B cell (primary cell): ENCODE measurements at regions not wholly inside any gene's neighbourhood (a gene's known extent, or its start where the extent isn't known, plus 50 kb on each side); places are given as distances from the start of the nearest gene placed in this dataset.

ENCODE experiments used
- ATAC-seq: fragments of 200-7000 bp; cut with Tn5 transposase; one replicate; pipeline ENCODE4 v1.10.0; 2021; ENCODE audit warnings: low read depth, mild to moderate bottlenecking, moderate number of reproducible peaks, moderate library complexity
- CTCF ChIA-PET: fragments of 350-600 bp; sonication (Branson Sonifier 250); formaldehyde crosslinking; loops from one replicate; lab custom pipeline; 2021; ENCODE audit warnings: antibody characterized with exemption, inconsistent platforms; lab: Charles Lee
- POLR2A ChIA-PET: fragments of 350-600 bp; sonication (Branson Sonifier 250); formaldehyde crosslinking; loops from one replicate; lab custom pipeline; 2021; ENCODE audit warnings: antibody characterized with exemption; lab: Charles Lee
- DNase-seq: peaks from one replicate; pipeline ENCODE4 v3.0.0; 2013
- H2AFZ ChIP-seq: 2 replicates; pipeline ENCODE4 v1.6.1; 2012; ENCODE audit warnings: mild to moderate bottlenecking, low read depth, low read length; ENCODE audit not compliant: insufficient read depth, poor library complexity, severe bottlenecking
- H3K27ac ChIP-seq, 2 donors: 1 replicate in 1 of 2; 2 replicates in 1 of 2; pipeline ENCODE4 v1.5.1; 2012 to 2013; ENCODE audit warnings: low read length in 2 of 2, mild to moderate bottlenecking in 2 of 2, moderate library complexity in 1 of 2
- H3K27me3 ChIP-seq, 4 experiments: fragments of 200-600 bp in 1 of 4; sonication (generic) in 1 of 4; replicated peaks in 1 of 4; 1 replicate in 2 of 4; 2 replicates in 2 of 4; pipeline versions ENCODE4 v1.6.1 to v1.7.0; 2013 to 2016; ENCODE audit warnings: low read length in 3 of 4, mild to moderate bottlenecking in 2 of 4, mixed read lengths in 1 of 4, moderate library complexity in 1 of 4; ENCODE audit not compliant: insufficient read depth in 4 of 4, control insufficient read depth in 3 of 4; ENCODE audit errors: control extremely low read depth in 1 of 4
- H3K36me3 ChIP-seq, 2 experiments: replicated peaks in 1 of 2; 1 replicate in 1 of 2; 2 replicates in 1 of 2; pipeline versions ENCODE4 v1.6.1 to v1.7.1; 2013; ENCODE audit warnings: low read length in 1 of 2; ENCODE audit not compliant: insufficient read depth in 2 of 2, control insufficient read depth in 1 of 2; ENCODE audit errors: control extremely low read depth in 1 of 2, extremely low read depth in 1 of 2
- H3K4me1 ChIP-seq, 2 donors: fragments of 200-600 bp in 1 of 2; sonication (generic) in 1 of 2; 1 replicate in 1 of 2; 2 replicates in 1 of 2; pipeline versions ENCODE4 v1.5.1 to v1.6.1; 2013 to 2017; ENCODE audit warnings: low read length in 2 of 2; ENCODE audit not compliant: control insufficient read depth in 2 of 2, insufficient read depth in 2 of 2
- H3K4me2 ChIP-seq: replicated peaks from 2 replicates; pipeline ENCODE3; 2012; ENCODE audit warnings: mild to moderate bottlenecking, low read depth, low read length; ENCODE audit not compliant: poor library complexity, severe bottlenecking
- H3K4me3 ChIP-seq, 5 experiments: fragments of 200-600 bp in 1 of 5; sonication (generic) in 1 of 5; 1 replicate in 3 of 5; 2 replicates in 2 of 5; pipeline versions ENCODE4 v1.5.1 to v1.7.0; 2011 to 2016; ENCODE audit warnings: low read length in 4 of 5, mild to moderate bottlenecking in 4 of 5, low read depth in 2 of 5, control low read depth in 1 of 5, moderate library complexity in 1 of 5; ENCODE audit not compliant: insufficient read depth in 1 of 5; ENCODE audit errors: control extremely low read depth in 1 of 5, extremely low read depth in 1 of 5
- H3K79me2 ChIP-seq: fragments of 200-600 bp; sonication (generic); one replicate; pipeline ENCODE4 v1.6.0; 2016; ENCODE audit warnings: low read length; ENCODE audit not compliant: control insufficient read depth, insufficient read depth
- H3K9ac ChIP-seq: fragments of 200-600 bp; sonication (generic); 2 replicates; pipeline ENCODE4 v1.6.1; 2017; ENCODE audit warnings: mild to moderate bottlenecking, low read length, moderate library complexity
- H3K9me3 ChIP-seq, 3 donors: one replicate each; pipeline versions ENCODE4 v1.6.1 to v1.7.1; 2013; ENCODE audit warnings: low read length in 2 of 3; ENCODE audit not compliant: control insufficient read depth in 2 of 3, insufficient read depth in 1 of 3; ENCODE audit errors: control extremely low read depth in 1 of 3
- H4K20me1 ChIP-seq: 2 replicates; pipeline ENCODE4 v1.6.0; 2012; ENCODE audit warnings: mild to moderate bottlenecking, low read length; ENCODE audit not compliant: insufficient read depth, control insufficient read depth, poor library complexity, severe bottlenecking
- H3K27ac Mint-ChIP-seq: one replicate; pipeline ENCODE4 v1.8.0; 2021; ENCODE audit warnings: mixed read lengths
- H3K27me3 Mint-ChIP-seq: one replicate; pipeline ENCODE4 v1.8.0; 2021; ENCODE audit warnings: mixed read lengths
- H3K4me1 Mint-ChIP-seq: one replicate; pipeline ENCODE4 v1.8.0; 2021; ENCODE audit warnings: mixed read lengths
- H3K4me3 Mint-ChIP-seq: one replicate; pipeline ENCODE4 v1.8.0; 2021; ENCODE audit warnings: mixed read lengths
- H3K9me3 Mint-ChIP-seq: one replicate; pipeline ENCODE4 v1.8.0; 2022; ENCODE audit warnings: mixed read lengths; ENCODE audit not compliant: insufficient read depth
- CTCF ChIP-seq: fragments of 200-600 bp; IDR thresholded peaks from one replicate; pipeline ENCODE4 v1.8.0; 2022; ENCODE audit warnings: antibody characterized with exemption, mild to moderate bottlenecking
- EZH2 ChIP-seq: IDR thresholded peaks from 2 replicates; pipeline ENCODE4 v1.6.1; 2012; ENCODE audit warnings: borderline replicate concordance, low read depth, mild to moderate bottlenecking, moderate library complexity, low read length; ENCODE audit not compliant: insufficient read depth, poor library complexity, severe bottlenecking
- WGBS: methylation state at CpG from one replicate; pipeline ENCODE4 v1.1.5; 2013; ENCODE audit warnings: missing lambda C conversion rate; ENCODE audit not compliant: insufficient coverage; 5-methylcytosine and 5-hydroxymethylcytosine counted together
- intact Hi-C: fragments of 100-400 bp; cut with micrococcal nuclease; formaldehyde crosslinking; loops from one replicate; pipeline ENCODE4 v1.10.0; 2022

- no CpG with 5 or more reads among the region's 2 CpGs for WGBS
- H4K20me1 ChIP-seq, result no peaks in the 10 kb centered on the region
- H3K36me3 ChIP-seq, result no peaks in the 10 kb centered on the region
- no peaks in the 10 kb centered on the region for H3K9me3 Mint-ChIP-seq
- POLR2A ChIA-PET, result interaction anchor here (1.1 kb wide), 1 partner anchor 113 kb away, joined by 7 read pairs; no protein-coding TSS in a partner anchor
- no peaks in the 10 kb centered on the region for H3K79me2 ChIP-seq
- no peak for ATAC-seq
- no peak overlapping the region for H3K4me3 Mint-ChIP-seq
- no peak overlapping the region for H3K4me3 ChIP-seq
- no peak for DNase-seq
- H3K27me3 Mint-ChIP-seq, result no peaks in the 10 kb centered on the region
- H3K4me1 Mint-ChIP-seq, result peaks cover 54% of the 10 kb centered on the region
- H3K4me2 ChIP-seq, result no peak overlapping the region
- H3K27ac ChIP-seq, result no peak overlapping the region
- intact Hi-C loops, result no loop called here
- TF ChIP-seq CTCF (no peak), EZH2 (no peak)
- no peak overlapping the region for H3K27ac Mint-ChIP-seq
- no peaks in the 10 kb centered on the region for H3K27me3 ChIP-seq
- H3K4me1 ChIP-seq, result peaks cover 26 to 37% of the 10 kb centered on the region in 2 donors
- no peak overlapping the region for H3K9ac ChIP-seq
- H3K9me3 ChIP-seq, result peaks cover 0 to 6% (median 0%) of the 10 kb centered on the region in 3 donors
- no peak overlapping the region for H2AFZ ChIP-seq
- CTCF ChIA-PET, result no interaction called here
These were observed 191.0 kb upstream of the BTG1 start for GRCh38 chr12:92336641-92337040.

DNA sequence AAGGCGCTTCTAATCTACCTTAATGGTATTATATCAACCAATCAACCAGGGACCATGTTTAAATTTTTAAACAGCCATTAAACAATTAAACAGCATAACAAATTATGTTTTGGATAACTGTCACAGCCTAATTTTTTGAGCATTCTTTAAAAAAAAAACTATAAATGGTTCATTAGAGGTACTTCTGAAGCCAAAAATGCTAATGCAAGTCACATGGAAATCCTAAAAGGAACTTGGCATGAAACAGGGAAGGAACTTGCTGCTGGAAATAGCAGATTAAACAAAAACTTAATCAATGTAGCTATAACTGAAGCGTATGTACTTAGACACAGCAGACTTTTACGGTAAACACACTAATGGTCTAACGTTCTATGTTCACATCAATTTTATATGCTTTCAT lies 190.2 kb upstream of the BTG1 start:
- no peak overlapping the region for H3K27ac ChIP-seq
- peaks cover 0 to 6% (median 0%) of the 10 kb centered on the region in 3 donors for H3K9me3 ChIP-seq
- DNase-seq (no peak), ATAC-seq (no peak)
- Mint-ChIP-seq H3K27ac (no peak overlapping the region), H3K4me3 (no peak overlapping the region), H3K4me1 (peaks cover 46% of the 10 kb centered on the region), H3K27me3 (no peaks in the 10 kb centered on the region), H3K9me3 (no peaks in the 10 kb centered on the region)
- intact Hi-C loops, result no loop called here
- H2AFZ ChIP-seq, result no peak overlapping the region
- no peak overlapping the region for H3K9ac ChIP-seq
- CTCF ChIA-PET, result interaction anchor here (0.9 kb wide), 1 partner anchor 129 kb away, joined by 3 read pairs; no protein-coding TSS in a partner anchor
- POLR2A ChIA-PET, result no interaction called here
- no peaks in the 10 kb centered on the region for H4K20me1 ChIP-seq
- TF ChIP-seq CTCF (no peak), EZH2 (no peak)
- no peak overlapping the region for H3K4me2 ChIP-seq
- H3K4me3 ChIP-seq, result no peak overlapping the region
- WGBS, result 90% methylated on average over 2 of the region's 4 CpGs
- no peaks in the 10 kb centered on the region for H3K79me2 ChIP-seq
- no peaks in the 10 kb centered on the region for H3K27me3 ChIP-seq
- H3K36me3 ChIP-seq, result no peaks in the 10 kb centered on the region
- peaks cover 18 to 30% of the 10 kb centered on the region in 2 donors for H3K4me1 ChIP-seq
